ENCODE measurements at regions not wholly inside any gene's neighbourhood (a gene's known extent, or its start where the extent isn't known, plus 50 kb on each side); places are given as distances from the start of the nearest gene placed in this dataset.

GRCh38 chr20:4601630-4602296 lies 84.5 kb upstream of the PRNP start:
- DNase-seq (ENCODE audit: low read depth, low spot score), result no peak

GRCh38 chr20:4600308-4601014 lies 85.8 kb upstream of the PRNP start:
- H3K27ac ChIP-seq, result peak overlapping the region; percentile 36
- DNase-seq (ENCODE audit: low read depth, low spot score), result no peak

More at GRCh38 chr20:4601630-4602296, 84.5 kb upstream of the PRNP start:
- peak overlapping the region; percentile 36 for H3K27ac ChIP-seq

GRCh38 chr20:4597215-4597614 lies 89.0 kb upstream of the PRNP start:
- H3K27ac ChIP-seq, result no peak overlapping the region
- no peak for DNase-seq (ENCODE audit: low read depth, low spot score)

GRCh38 chr20:4593149-4593525 lies 93.1 kb upstream of the PRNP start:
- no peak overlapping the region for H3K27ac ChIP-seq
- no peak for DNase-seq (ENCODE audit: low read depth, low spot score)

GRCh38 chr20:4592316-4593148 lies 93.7 kb upstream of the PRNP start:
- peak overlapping the region; percentile 16 for H3K27ac ChIP-seq
- DNase-seq (ENCODE audit: low read depth, low spot score), result no peak

GRCh38 chr20:4591975-4592315 lies 94.3 kb upstream of the PRNP start:
- peak overlapping the region; percentile 16 for H3K27ac ChIP-seq
- DNase-seq (ENCODE audit: low read depth, low spot score), result no peak

- H3K27ac ChIP-seq, result peak overlapping the region; percentile 98
- DNase-seq (ENCODE audit: low read depth, low spot score), result no peak
These were observed 100.5 kb upstream of the PRNP start for GRCh38 chr20:4585758-4586157.

- peak; percentile 75 for DNase-seq (ENCODE audit: low read depth, low spot score)
- peak overlapping the region; percentile 98 for H3K27ac ChIP-seq
These were observed 101.0 kb upstream of the PRNP start for GRCh38 chr20:4585104-4585753.

GRCh38 chr20:4584510-4584909 lies 101.7 kb upstream of the PRNP start:
- peak overlapping the region; percentile 98 for H3K27ac ChIP-seq
- DNase-seq (ENCODE audit: low read depth, low spot score), result no peak

- DNase-seq (ENCODE audit: low read depth, low spot score), result no peak
- no peak overlapping the region for H3K27ac ChIP-seq
These were observed 104.4 kb upstream of the PRNP start for GRCh38 chr20:4581838-4582237.

GRCh38 chr20:4578375-4578774 lies 107.9 kb upstream of the PRNP start:
- DNase-seq (ENCODE audit: low read depth, low spot score), result no peak
- H3K27ac ChIP-seq, result no peak overlapping the region

- DNase-seq (ENCODE audit: low read depth, low spot score), result no peak
- H3K27ac ChIP-seq, result peak overlapping the region; percentile 71
These were observed 111.9 kb upstream of the PRNP start for GRCh38 chr20:4574356-4574690.

- DNase-seq (ENCODE audit: low read depth, low spot score), result peak; percentile 75
- peak overlapping the region; percentile 71 for H3K27ac ChIP-seq
These were observed 112.5 kb upstream of the PRNP start for GRCh38 chr20:4573564-4574355.

GRCh38 chr20:4571759-4572531 lies 114.3 kb upstream of the PRNP start:
- H3K27ac ChIP-seq, result no peak overlapping the region
- DNase-seq (ENCODE audit: low read depth, low spot score), result no peak

- DNase-seq (ENCODE audit: low read depth, low spot score), result no peak
- H3K27ac ChIP-seq, result no peak overlapping the region
These were observed 116.4 kb upstream of the PRNP start for GRCh38 chr20:4569865-4570264.

GRCh38 chr20:4569092-4569491 lies 117.2 kb upstream of the PRNP start:
- DNase-seq (ENCODE audit: low read depth, low spot score), result no peak
- no peak overlapping the region for H3K27ac ChIP-seq

- H3K27ac ChIP-seq, result no peak overlapping the region
- DNase-seq (ENCODE audit: low read depth, low spot score), result no peak
These were observed 117.8 kb upstream of the PRNP start for GRCh38 chr20:4568361-4568959.

GRCh38 chr20:4567170-4567569 lies 119.1 kb upstream of the PRNP start:
- DNase-seq (ENCODE audit: low read depth, low spot score), result no peak
- no peak overlapping the region for H3K27ac ChIP-seq

GRCh38 chr20:4563534-4563933 lies 122.7 kb upstream of the PRNP start:
- no peak for DNase-seq (ENCODE audit: low read depth, low spot score)
- no peak overlapping the region for H3K27ac ChIP-seq

Measured in epithelial cell of prostate (primary cell).